MCF 10A (cell line): ENCODE measurements at regions not wholly inside any gene's neighbourhood (a gene's known extent, or its start where the extent isn't known, plus 50 kb on each side); places are given as distances from the start of the nearest gene placed in this dataset.

ENCODE experiments used
- BruUV-seq: library from RNA; stranded (reverse); fragments of 400-500 nt; replicated peaks from 2 replicates; lab custom pipeline; 2021; lab: Mats Ljungman, UMichigan
- CTCF ChIA-PET: fragments of 300-600 bp; sonication (Branson Sonifier 250); formaldehyde crosslinking; extraction: SDS; loops from one replicate; lab custom pipeline; 2021; ENCODE audit warnings: antibody characterized with exemption, inconsistent platforms; lab: Yijun Ruan, JAX
- POLR2A ChIA-PET: fragments of 300-600, 350-650 bp; sonication (Branson Sonifier 250); formaldehyde crosslinking; extraction: SDS; loops from one replicate; lab custom pipeline; 2020; ENCODE audit warnings: antibody characterized with exemption, inconsistent platforms; lab: Yijun Ruan, JAX
- DNase-seq: peaks from one replicate; pipeline ENCODE4 v3.0.0-alpha.2; 2018; ENCODE audit not compliant: unreplicated experiment
- H3K27ac Mint-ChIP-seq: one replicate; pipeline ENCODE4 v1.8.0; 2022; ENCODE audit warnings: mild to moderate bottlenecking, low read depth, mixed read lengths; ENCODE audit not compliant: unreplicated experiment
- H3K27me3 Mint-ChIP-seq: one replicate; pipeline ENCODE4 v1.8.0; 2022; ENCODE audit warnings: mixed read lengths; ENCODE audit not compliant: insufficient read depth, unreplicated experiment
- H3K36me3 Mint-ChIP-seq: one replicate; pipeline ENCODE4 v1.8.0; 2022; ENCODE audit warnings: mild to moderate bottlenecking, moderate library complexity, mixed read lengths; ENCODE audit not compliant: insufficient read depth, unreplicated experiment
- H3K4me1 Mint-ChIP-seq: one replicate; pipeline ENCODE4 v1.8.0; 2022; ENCODE audit warnings: mixed read lengths; ENCODE audit not compliant: insufficient read depth, unreplicated experiment
- H3K4me3 Mint-ChIP-seq: one replicate; pipeline ENCODE4 v1.8.0; 2022; ENCODE audit warnings: mild to moderate bottlenecking, moderate library complexity, mixed read lengths; ENCODE audit not compliant: unreplicated experiment
- H3K9me3 Mint-ChIP-seq: one replicate; pipeline ENCODE4 v1.8.0; 2022; ENCODE audit warnings: mixed read lengths; ENCODE audit not compliant: unreplicated experiment
- CTCF ChIP-seq: fragments of 200-600 bp; IDR thresholded peaks from one replicate; pipeline ENCODE4 v1.8.0; 2022; ENCODE audit warnings: antibody characterized with exemption, mild to moderate bottlenecking; ENCODE audit not compliant: unreplicated experiment
- intact Hi-C: fragments of 100-400 bp; cut with micrococcal nuclease; formaldehyde crosslinking; loops from 2 replicates; pipeline ENCODE4 v1.14.1; 2022

- Mint-ChIP-seq H3K27ac (no peak overlapping the region), H3K27me3 (peaks cover 10% of the 10 kb centered on the region), H3K4me3 (no peak overlapping the region), H3K4me1 (no peaks in the 10 kb centered on the region), H3K9me3 (peaks cover 21% of the 10 kb centered on the region), H3K36me3 (no peaks in the 10 kb centered on the region)
- intact Hi-C loops = no loop called here
- ChIA-PET POLR2A (interaction anchor here (0.8 kb wide), 1 partner anchor 69 kb away, joined by 3 read pairs; no protein-coding TSS in a partner anchor), CTCF (interaction anchor here (0.8 kb wide), 1 partner anchor 118 kb away, joined by 8 read pairs; no protein-coding TSS in a partner anchor)
- no peak for TF ChIP-seq CTCF
- DNase-seq = no peak
- BruUV-seq = no TSS peak
These were observed 326.3 kb downstream of the CCSER2 start for GRCh38 chr10:84654671-84655070.

- BruUV-seq = no TSS peak
- no peaks in the 10 kb centered on the region for H3K4me1 Mint-ChIP-seq
These were observed 330.6 kb downstream of the CCSER2 start for GRCh38 chr10:84659027-84659426.

GRCh38 chr10:84659497-84660439, 331.4 kb downstream of the CCSER2 start:
- no TSS peak for BruUV-seq
- H3K27ac Mint-ChIP-seq = no peak overlapping the region
- POLR2A ChIA-PET = no interaction called here
- intact Hi-C loops = no loop called here
- DNase-seq = no peak
- no peaks in the 10 kb centered on the region for H3K36me3 Mint-ChIP-seq
- H3K4me1 Mint-ChIP-seq = no peaks in the 10 kb centered on the region
- no peak overlapping the region for H3K4me3 Mint-ChIP-seq
- H3K9me3 Mint-ChIP-seq = peaks cover 7% of the 10 kb centered on the region
- peaks cover 10% of the 10 kb centered on the region for H3K27me3 Mint-ChIP-seq
- no peak for TF ChIP-seq CTCF
- CTCF ChIA-PET = interaction anchor here (1.4 kb wide), 1 partner anchor 119 kb away, joined by 4 read pairs; no protein-coding TSS in a partner anchor

More at GRCh38 chr10:84659027-84659426, 330.6 kb downstream of the CCSER2 start:
- POLR2A ChIA-PET = no interaction called here
- no peak for DNase-seq
- no peak for TF ChIP-seq CTCF
- Mint-ChIP-seq H3K36me3 (no peaks in the 10 kb centered on the region), H3K9me3 (peaks cover 7% of the 10 kb centered on the region), H3K4me3 (no peak overlapping the region), H3K27ac (no peak overlapping the region), H3K27me3 (peaks cover 10% of the 10 kb centered on the region)
- intact Hi-C loops = no loop called here
- CTCF ChIA-PET = interaction anchor here (1.2 kb wide), 1 partner anchor 25 kb away, joined by 3 read pairs; no protein-coding TSS in a partner anchor

- no TSS peak for BruUV-seq
- H3K4me3 Mint-ChIP-seq = no peak overlapping the region
- no peak for TF ChIP-seq CTCF
- no peak for DNase-seq
- no peaks in the 10 kb centered on the region for H3K4me1 Mint-ChIP-seq
- peaks cover 7% of the 10 kb centered on the region for H3K9me3 Mint-ChIP-seq
- H3K27ac Mint-ChIP-seq = no peak overlapping the region
- no peaks in the 10 kb centered on the region for H3K36me3 Mint-ChIP-seq
- POLR2A ChIA-PET = no interaction called here
- CTCF ChIA-PET = interaction anchor here (1.4 kb wide), 1 partner anchor 120 kb away, joined by 4 read pairs; no protein-coding TSS in a partner anchor
- intact Hi-C loops = no loop called here
- H3K27me3 Mint-ChIP-seq = peaks cover 10% of the 10 kb centered on the region
These were observed 332.2 kb downstream of the CCSER2 start for GRCh38 chr10:84660450-84661159.
